ENCODE measurements at regions not wholly inside any gene's neighbourhood (a gene's known extent, or its start where the extent isn't known, plus 50 kb on each side); places are given as distances from the start of the nearest gene placed in this dataset.
"Not testable (repeated sequence)": the region's sequence is repeated elsewhere in the genome, so short reads cannot be mapped to it uniquely, and the experiment has no call there.

DNA sequence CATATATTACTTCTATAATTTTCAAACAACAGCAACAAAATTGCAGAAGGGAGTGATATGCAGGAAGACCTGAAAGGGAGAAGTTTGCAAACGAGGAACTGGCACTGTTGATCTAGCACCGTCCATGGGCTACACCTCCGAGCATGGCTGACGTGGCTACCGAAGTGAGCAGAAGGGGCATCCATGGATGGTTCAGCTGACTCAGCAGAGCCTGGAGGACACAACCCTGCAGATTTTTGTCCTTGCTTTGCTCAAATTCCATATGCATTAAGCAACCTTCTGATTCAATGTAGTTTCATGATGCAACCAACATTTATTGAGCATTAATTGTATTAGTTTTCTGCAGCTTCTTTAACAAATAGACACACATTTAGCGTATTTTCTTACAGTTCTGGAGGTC, 191.2 kb downstream of the C1orf94 start:
- DNase-seq (ENCODE audit: low read depth in 1 of 2, low spot score in 1 of 2) = no peak
- H3K9me3 ChIP-seq (ENCODE audit: low read depth) = no peaks in the 10 kb centered on the region
- H3K4me1 ChIP-seq (ENCODE audit: low read depth) = no peaks in the 10 kb centered on the region
- H3K27me3 ChIP-seq = peaks cover 29% of the 10 kb centered on the region
- no peak overlapping the region for H3K4me3 ChIP-seq
- H3K36me3 ChIP-seq = no peaks in the 10 kb centered on the region
- no peak overlapping the region for H3K27ac ChIP-seq
- TF ChIP-seq, protein P1, sequence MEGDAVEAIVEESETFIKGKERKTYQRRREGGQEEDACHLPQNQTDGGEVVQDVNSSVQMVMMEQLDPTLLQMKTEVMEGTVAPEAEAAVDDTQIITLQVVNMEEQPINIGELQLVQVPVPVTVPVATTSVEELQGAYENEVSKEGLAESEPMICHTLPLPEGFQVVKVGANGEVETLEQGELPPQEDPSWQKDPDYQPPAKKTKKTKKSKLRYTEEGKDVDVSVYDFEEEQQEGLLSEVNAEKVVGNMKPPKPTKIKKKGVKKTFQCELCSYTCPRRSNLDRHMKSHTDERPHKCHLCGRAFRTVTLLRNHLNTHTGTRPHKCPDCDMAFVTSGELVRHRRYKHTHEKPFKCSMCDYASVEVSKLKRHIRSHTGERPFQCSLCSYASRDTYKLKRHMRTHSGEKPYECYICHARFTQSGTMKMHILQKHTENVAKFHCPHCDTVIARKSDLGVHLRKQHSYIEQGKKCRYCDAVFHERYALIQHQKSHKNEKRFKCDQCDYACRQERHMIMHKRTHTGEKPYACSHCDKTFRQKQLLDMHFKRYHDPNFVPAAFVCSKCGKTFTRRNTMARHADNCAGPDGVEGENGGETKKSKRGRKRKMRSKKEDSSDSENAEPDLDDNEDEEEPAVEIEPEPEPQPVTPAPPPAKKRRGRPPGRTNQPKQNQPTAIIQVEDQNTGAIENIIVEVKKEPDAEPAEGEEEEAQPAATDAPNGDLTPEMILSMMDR (IDR thresholded peaks at IDR 0.05; ENCODE audit: low read depth, low read length) = no peak

GRCh38 chr1:34369701-34370455, 193.2 kb downstream of the C1orf94 start:
- TF ChIP-seq, protein P1 (IDR thresholded peaks at IDR 0.05; ENCODE audit: low read depth, low read length) = no peak
- Histone ChIP-seq H3K4me1 (ENCODE audit: low read depth) (no peaks in the 10 kb centered on the region), H3K9me3 (ENCODE audit: low read depth) (no peaks in the 10 kb centered on the region), H3K27me3 (peaks cover 43% of the 10 kb centered on the region), H3K27ac (no peak overlapping the region), H3K4me3 (no peak overlapping the region), H3K36me3 (no peaks in the 10 kb centered on the region)
- DNase-seq (ENCODE audit: low read depth in 1 of 2, low spot score in 1 of 2) = no peak

DNA sequence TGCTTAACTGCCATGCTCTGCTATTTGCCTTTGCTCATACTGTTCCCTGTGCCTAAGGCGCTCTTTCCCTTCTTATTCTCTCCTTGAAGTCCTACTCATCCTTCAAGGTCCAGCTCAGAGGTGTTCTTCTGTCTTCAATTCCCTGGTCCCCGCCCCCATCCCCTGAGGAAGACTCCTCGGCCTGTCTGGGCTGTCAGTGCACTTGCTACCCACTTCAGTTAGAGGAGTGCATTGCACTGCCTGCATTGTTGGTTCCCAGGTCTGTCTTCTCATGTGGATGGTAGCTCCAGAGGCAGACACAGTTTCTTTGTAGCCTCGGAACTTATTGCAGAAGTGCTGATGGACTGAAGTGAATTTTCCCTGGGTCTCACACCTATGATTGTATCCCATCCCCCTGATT, 194.0 kb downstream of the C1orf94 start:
- TF ChIP-seq, protein P1 (IDR thresholded peaks at IDR 0.05; ENCODE audit: low read depth, low read length) = no peak
- DNase-seq (ENCODE audit: low read depth in 1 of 2, low spot score in 1 of 2) = no peak
- H3K27me3 ChIP-seq = peaks cover 43% of the 10 kb centered on the region
- no peaks in the 10 kb centered on the region for H3K9me3 ChIP-seq (ENCODE audit: low read depth)
- H3K36me3 ChIP-seq = no peaks in the 10 kb centered on the region
- no peaks in the 10 kb centered on the region for H3K4me1 ChIP-seq (ENCODE audit: low read depth)
- no peak overlapping the region for H3K4me3 ChIP-seq
- no peak overlapping the region for H3K27ac ChIP-seq

GRCh38 chr1:34371179-34371578, 194.5 kb downstream of the C1orf94 start:
- not testable (repeated sequence) for H3K9me3 ChIP-seq (ENCODE audit: low read depth); H3K4me1 ChIP-seq (ENCODE audit: low read depth); H3K4me3 ChIP-seq; H3K36me3 ChIP-seq; DNase-seq (ENCODE audit: low read depth in 1 of 2, low spot score in 1 of 2); H3K27ac ChIP-seq
- H3K27me3 ChIP-seq = peaks cover 39% of the 10 kb centered on the region

- Histone ChIP-seq H3K4me3 (no peak overlapping the region), H3K27me3 (peaks cover 34% of the 10 kb centered on the region), H3K36me3 (no peaks in the 10 kb centered on the region), H3K4me1 (ENCODE audit: low read depth) (peaks cover 4% of the 10 kb centered on the region), H3K27ac (no peak overlapping the region), H3K9me3 (ENCODE audit: low read depth) (no peaks in the 10 kb centered on the region)
- TF ChIP-seq, protein P1 (IDR thresholded peaks at IDR 0.05; ENCODE audit: low read depth, low read length) = no peak
- no peak for DNase-seq (ENCODE audit: low read depth in 1 of 2, low spot score in 1 of 2)
Measured at GRCh38 chr1:34371829-34372532, 195.3 kb downstream of the C1orf94 start.

DNA sequence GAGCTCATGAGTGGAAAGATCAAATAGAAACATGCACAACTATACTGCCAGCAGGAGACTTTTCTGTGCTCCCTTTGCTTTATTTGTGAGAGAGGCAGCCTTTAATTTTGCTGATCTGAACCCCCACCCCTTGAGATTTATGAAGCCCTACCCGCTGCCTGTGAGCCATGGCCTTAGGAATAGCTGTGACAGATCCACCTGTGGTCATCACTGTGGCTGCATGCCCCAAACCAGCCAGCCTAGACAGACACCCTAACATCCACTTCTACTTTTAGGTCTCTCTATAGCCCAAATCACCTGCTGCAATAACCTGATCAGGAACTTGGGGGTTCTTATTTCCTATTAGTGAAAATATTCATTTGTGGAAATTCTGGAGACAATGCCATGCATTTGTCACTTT, 196.2 kb downstream of the C1orf94 start:
- peaks cover 4% of the 10 kb centered on the region for H3K4me1 ChIP-seq (ENCODE audit: low read depth)
- no peaks in the 10 kb centered on the region for H3K36me3 ChIP-seq
- H3K27me3 ChIP-seq = peaks cover 29% of the 10 kb centered on the region
- H3K4me3 ChIP-seq = no peak overlapping the region
- TF ChIP-seq, protein P1 (IDR thresholded peaks at IDR 0.05; ENCODE audit: low read depth, low read length) = no peak
- H3K27ac ChIP-seq = no peak overlapping the region
- no peak for DNase-seq (ENCODE audit: low read depth in 1 of 2, low spot score in 1 of 2)
- no peaks in the 10 kb centered on the region for H3K9me3 ChIP-seq (ENCODE audit: low read depth)
